ENCODE measurements at regions not wholly inside any gene's neighbourhood (a gene's known extent, or its start where the extent isn't known, plus 50 kb on each side); places are given as distances from the start of the nearest gene placed in this dataset.

DNA sequence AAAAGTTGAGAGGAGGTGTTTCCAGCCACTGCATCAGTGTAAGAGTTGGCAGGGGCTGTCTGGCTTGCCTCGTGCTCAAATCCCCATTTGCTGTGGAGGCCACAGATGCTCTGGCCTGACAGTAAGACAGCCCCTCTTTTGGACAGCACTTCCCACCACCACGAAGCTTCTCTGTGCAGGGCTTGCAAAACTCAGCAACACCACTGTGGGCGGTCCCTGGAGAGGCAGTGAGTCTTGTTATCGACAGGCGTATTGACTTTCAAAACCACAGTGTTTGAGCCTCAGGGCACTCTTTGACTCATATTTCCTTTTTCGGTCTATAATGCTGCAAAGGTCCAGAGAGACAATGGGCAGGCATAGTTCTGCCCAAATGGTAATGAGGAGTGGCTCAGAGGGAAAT, 539.5 kb downstream of the EBF1 start:
- Histone ChIP-seq H3K27me3 (replicated peaks; ENCODE audit: insufficient read depth, low read length) (no peaks in the 10 kb centered on the region), H3K79me2 (ENCODE audit: low read length) (no peaks in the 10 kb centered on the region), H3F3A (ENCODE audit: insufficient read depth, low read length) (no peaks in the 10 kb centered on the region), H4K20me1 (ENCODE audit: insufficient read depth, low read length) (no peaks in the 10 kb centered on the region), H3K9ac (ENCODE audit: low read length) (no peak overlapping the region), H3K36me3 (replicated peaks; ENCODE audit: insufficient read depth, low read length) (no peaks in the 10 kb centered on the region), H2AFZ (ENCODE audit: low read length) (no peak overlapping the region), H3K4me1 (ENCODE audit: low read length) (peaks cover 7% of the 10 kb centered on the region), H3K4me3 (ENCODE audit: low read length) (no peak overlapping the region), H3K9me3 (replicated peaks; ENCODE audit: insufficient read depth, low read length) (no peaks in the 10 kb centered on the region), H3K27ac (ENCODE audit: low read length) (no peak overlapping the region), H3K9me2 (replicated peaks; ENCODE audit: insufficient read depth, low read length) (no peaks in the 10 kb centered on the region), H3K4me2 (ENCODE audit: low read depth, low read length) (no peak overlapping the region)
- no peak for DNase-seq
- no peak for TF ChIP-seq EZH2phosphoT487 (IDR thresholded peaks at IDR 0.05; ENCODE audit: low read length)
- no peak for TF ChIP-seq EZH2 (optimal IDR thresholded peaks at IDR 0.05; ENCODE audit: low read depth, low read length)
- TF ChIP-seq, protein P1, sequence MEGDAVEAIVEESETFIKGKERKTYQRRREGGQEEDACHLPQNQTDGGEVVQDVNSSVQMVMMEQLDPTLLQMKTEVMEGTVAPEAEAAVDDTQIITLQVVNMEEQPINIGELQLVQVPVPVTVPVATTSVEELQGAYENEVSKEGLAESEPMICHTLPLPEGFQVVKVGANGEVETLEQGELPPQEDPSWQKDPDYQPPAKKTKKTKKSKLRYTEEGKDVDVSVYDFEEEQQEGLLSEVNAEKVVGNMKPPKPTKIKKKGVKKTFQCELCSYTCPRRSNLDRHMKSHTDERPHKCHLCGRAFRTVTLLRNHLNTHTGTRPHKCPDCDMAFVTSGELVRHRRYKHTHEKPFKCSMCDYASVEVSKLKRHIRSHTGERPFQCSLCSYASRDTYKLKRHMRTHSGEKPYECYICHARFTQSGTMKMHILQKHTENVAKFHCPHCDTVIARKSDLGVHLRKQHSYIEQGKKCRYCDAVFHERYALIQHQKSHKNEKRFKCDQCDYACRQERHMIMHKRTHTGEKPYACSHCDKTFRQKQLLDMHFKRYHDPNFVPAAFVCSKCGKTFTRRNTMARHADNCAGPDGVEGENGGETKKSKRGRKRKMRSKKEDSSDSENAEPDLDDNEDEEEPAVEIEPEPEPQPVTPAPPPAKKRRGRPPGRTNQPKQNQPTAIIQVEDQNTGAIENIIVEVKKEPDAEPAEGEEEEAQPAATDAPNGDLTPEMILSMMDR (IDR thresholded peaks at IDR 0.05; ENCODE audit: low read length): no peak

DNA sequence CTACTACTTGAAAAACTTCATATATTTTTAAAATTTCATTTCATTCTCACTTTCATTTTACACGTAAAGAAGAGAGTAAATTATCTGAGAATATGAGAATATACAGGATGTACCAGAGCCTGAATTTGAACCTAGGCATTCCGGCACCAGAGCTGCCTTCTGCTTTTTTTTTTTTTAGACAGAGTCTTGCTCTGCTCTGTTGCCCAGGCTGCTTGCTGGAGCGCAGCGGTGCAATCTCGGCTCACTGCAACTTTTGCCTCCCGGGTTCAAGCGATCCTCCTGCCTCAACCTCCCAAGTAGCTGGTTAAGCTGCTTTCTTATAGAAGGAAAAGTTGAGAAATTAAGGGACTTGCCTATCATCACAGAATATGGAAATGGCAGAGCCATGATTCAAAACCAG, 540.1 kb downstream of the EBF1 start:
- no peak for TF ChIP-seq EZH2phosphoT487 (IDR thresholded peaks at IDR 0.05; ENCODE audit: low read length)
- TF ChIP-seq EZH2 (optimal IDR thresholded peaks at IDR 0.05; ENCODE audit: low read depth, low read length): no peak
- TF ChIP-seq, protein P1 (IDR thresholded peaks at IDR 0.05; ENCODE audit: low read length): no peak
- no peak overlapping the region for H3K9ac ChIP-seq (ENCODE audit: low read length)
- no peaks in the 10 kb centered on the region for H3K9me2 ChIP-seq (replicated peaks; ENCODE audit: insufficient read depth, low read length)

DNA sequence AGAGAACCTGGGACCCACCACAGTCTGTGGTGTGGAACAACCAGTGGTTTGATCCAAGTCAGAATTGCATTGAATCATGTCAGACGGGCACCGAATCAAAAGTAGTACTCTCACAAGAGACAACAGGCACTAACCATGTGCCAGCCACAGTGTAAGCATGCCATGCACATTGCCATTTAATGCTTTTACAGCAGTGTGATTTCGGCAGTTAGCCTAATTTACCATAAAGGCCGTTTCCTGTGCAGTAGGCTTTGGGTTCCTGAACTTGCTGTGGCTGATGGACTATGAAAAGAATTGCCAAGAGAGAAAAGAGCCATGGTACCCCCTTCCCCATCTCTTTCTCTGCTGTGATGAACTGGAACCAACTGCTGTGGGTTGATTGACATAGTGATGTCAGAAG, 540.6 kb downstream of the EBF1 start:
- no peaks in the 10 kb centered on the region for H3K4me1 ChIP-seq (ENCODE audit: low read length)
- H3K4me2 ChIP-seq (ENCODE audit: low read depth, low read length): no peak overlapping the region
- no peaks in the 10 kb centered on the region for H4K20me1 ChIP-seq (ENCODE audit: insufficient read depth, low read length)
- H3K9me2 ChIP-seq (replicated peaks; ENCODE audit: insufficient read depth, low read length): no peaks in the 10 kb centered on the region
- H3K4me3 ChIP-seq (ENCODE audit: low read length): no peak overlapping the region
- no peaks in the 10 kb centered on the region for H3F3A ChIP-seq (ENCODE audit: insufficient read depth, low read length)
- H3K36me3 ChIP-seq (replicated peaks; ENCODE audit: insufficient read depth, low read length): no peaks in the 10 kb centered on the region
- no peak overlapping the region for H2AFZ ChIP-seq (ENCODE audit: low read length)
- no peaks in the 10 kb centered on the region for H3K9me3 ChIP-seq (replicated peaks; ENCODE audit: insufficient read depth, low read length)
- no peaks in the 10 kb centered on the region for H3K79me2 ChIP-seq (ENCODE audit: low read length)
- no peak for TF ChIP-seq EZH2 (optimal IDR thresholded peaks at IDR 0.05; ENCODE audit: low read depth, low read length)
- no peak overlapping the region for H3K27ac ChIP-seq (ENCODE audit: low read length)
- DNase-seq: no peak
- H3K27me3 ChIP-seq (replicated peaks; ENCODE audit: insufficient read depth, low read length): no peaks in the 10 kb centered on the region
- H3K9ac ChIP-seq (ENCODE audit: low read length): no peak overlapping the region

More for the DNA sequence above, 540.1 kb downstream of the EBF1 start:
- H3K4me1 ChIP-seq (ENCODE audit: low read length): peaks cover 2% of the 10 kb centered on the region; the same call in 1 of the 2 replicates
- no peak overlapping the region for H3K27ac ChIP-seq (ENCODE audit: low read length)
- no peaks in the 10 kb centered on the region for H3K27me3 ChIP-seq (replicated peaks; ENCODE audit: insufficient read depth, low read length)
- no peak overlapping the region for H2AFZ ChIP-seq (ENCODE audit: low read length)
- no peak overlapping the region for H3K4me3 ChIP-seq (ENCODE audit: low read length)
- no peaks in the 10 kb centered on the region for H3F3A ChIP-seq (ENCODE audit: insufficient read depth, low read length)
- no peaks in the 10 kb centered on the region for H4K20me1 ChIP-seq (ENCODE audit: insufficient read depth, low read length)
- no peaks in the 10 kb centered on the region for H3K36me3 ChIP-seq (replicated peaks; ENCODE audit: insufficient read depth, low read length)
- DNase-seq: no peak
- no peaks in the 10 kb centered on the region for H3K9me3 ChIP-seq (replicated peaks; ENCODE audit: insufficient read depth, low read length)
- H3K4me2 ChIP-seq (ENCODE audit: low read depth, low read length): no peak overlapping the region
- H3K79me2 ChIP-seq (ENCODE audit: low read length): no peaks in the 10 kb centered on the region

DNA sequence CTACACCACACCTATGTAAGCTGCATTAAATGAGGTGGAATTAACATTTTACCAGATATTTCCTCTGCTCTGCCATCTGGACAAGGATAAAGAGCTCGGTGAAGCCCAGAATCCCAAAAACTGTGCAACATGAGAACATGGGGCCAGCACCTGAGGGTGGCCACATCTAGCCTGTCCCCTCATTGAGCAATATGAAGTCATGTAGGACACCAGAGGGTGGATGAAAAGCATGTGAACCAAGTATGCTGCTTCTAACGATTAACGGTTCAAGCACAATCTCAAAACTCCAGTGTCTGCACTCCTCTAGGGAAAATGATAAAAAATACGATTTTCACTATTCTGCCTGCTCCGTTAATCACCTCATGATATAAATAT, 545.8 kb downstream of the EBF1 start:
- no peak overlapping the region for H3K4me3 ChIP-seq (ENCODE audit: low read length)
- no peaks in the 10 kb centered on the region for H3K4me1 ChIP-seq (ENCODE audit: low read length)
- no peak overlapping the region for H3K9ac ChIP-seq (ENCODE audit: low read length)
- no peak for TF ChIP-seq EZH2phosphoT487 (IDR thresholded peaks at IDR 0.05; ENCODE audit: low read length)
- no peaks in the 10 kb centered on the region for H3K79me2 ChIP-seq (ENCODE audit: low read length)
- no peaks in the 10 kb centered on the region for H3K9me3 ChIP-seq (replicated peaks; ENCODE audit: insufficient read depth, low read length)
- H4K20me1 ChIP-seq (ENCODE audit: insufficient read depth, low read length): no peaks in the 10 kb centered on the region
- H3K36me3 ChIP-seq (replicated peaks; ENCODE audit: insufficient read depth, low read length): no peaks in the 10 kb centered on the region
- no peak for DNase-seq
- no peaks in the 10 kb centered on the region for H3K27me3 ChIP-seq (replicated peaks; ENCODE audit: insufficient read depth, low read length)
- H3K9me2 ChIP-seq (replicated peaks; ENCODE audit: insufficient read depth, low read length): no peaks in the 10 kb centered on the region
- no peak overlapping the region for H3K4me2 ChIP-seq (ENCODE audit: low read depth, low read length)
- H3F3A ChIP-seq (ENCODE audit: insufficient read depth, low read length): no peaks in the 10 kb centered on the region
- no peak overlapping the region for H3K27ac ChIP-seq (ENCODE audit: low read length)
- no peak overlapping the region for H2AFZ ChIP-seq (ENCODE audit: low read length)

All from MM.1S (cell line).